GM18498 (cell line): ENCODE measurements at regions not wholly inside any gene's neighbourhood (a gene's known extent, or its start where the extent isn't known, plus 50 kb on each side); places are given as distances from the start of the nearest gene placed in this dataset.
"Not testable (repeated sequence)": the region's sequence is repeated elsewhere in the genome, so short reads cannot be mapped to it uniquely, and the experiment has no call there.

ENCODE experiments used
- ATAC-seq: cut with Tn5 transposase; IDR thresholded peaks from one replicate; pipeline ENCODE4 v1.9.1; 2021; ENCODE audit warnings: mild to moderate bottlenecking, moderate library complexity; ENCODE audit not compliant: unreplicated experiment

DNA sequence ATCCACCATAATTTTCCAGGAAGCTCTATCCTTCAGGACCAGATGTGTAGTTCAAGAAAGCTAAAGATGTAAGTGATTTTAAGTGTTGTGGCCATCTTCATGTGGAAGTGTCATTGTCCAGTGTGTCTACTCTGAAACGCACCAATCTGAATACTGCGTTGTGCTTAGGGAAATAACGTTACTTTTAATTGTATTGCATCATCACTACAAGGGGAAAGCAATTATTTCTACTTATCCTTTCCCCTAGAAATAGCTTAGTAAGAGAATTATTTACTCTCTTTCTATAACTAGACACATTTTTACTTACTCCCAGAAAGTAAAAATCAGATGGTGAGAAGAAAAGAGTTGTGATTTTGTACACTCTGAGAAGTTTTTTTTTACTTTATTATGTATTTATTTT, 102.4 kb upstream of the DLGAP1 start:
- no peak for ATAC-seq

GRCh38 chr18:4551001-4551360, 95.9 kb upstream of the DLGAP1 start:
- no peak for ATAC-seq

DNA sequence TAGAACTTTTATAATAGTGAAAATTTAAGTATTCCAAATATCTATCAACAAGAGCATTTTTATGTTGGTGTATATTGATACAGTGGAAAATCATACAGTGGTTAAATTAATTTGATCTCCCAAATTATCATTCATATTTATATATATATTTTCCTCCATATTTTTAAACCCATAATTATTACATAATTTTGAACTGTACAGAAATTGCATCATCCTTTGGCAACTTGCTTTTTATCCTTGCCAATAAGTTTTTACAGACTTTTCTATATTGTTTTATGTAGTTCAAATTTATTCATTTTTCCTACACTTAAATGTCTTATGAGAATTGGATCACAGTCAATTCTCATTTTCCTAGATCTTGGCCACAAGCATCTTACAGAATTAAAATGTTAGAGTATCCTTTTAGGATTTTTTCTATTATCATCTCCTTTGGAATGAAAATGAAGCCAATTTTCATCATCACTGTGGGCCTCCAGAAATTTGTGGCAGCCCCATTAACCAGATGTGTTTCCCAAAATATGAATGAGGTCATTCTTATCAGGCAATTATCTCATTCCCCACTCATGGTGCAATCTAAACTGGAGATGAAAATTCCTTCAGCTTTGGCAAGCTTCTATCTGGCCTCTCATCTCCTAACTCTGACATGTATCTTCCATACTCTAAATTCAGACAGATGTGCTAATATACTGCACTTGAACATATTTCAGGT, 94.2 kb upstream of the DLGAP1 start:
- ATAC-seq = no peak

DNA sequence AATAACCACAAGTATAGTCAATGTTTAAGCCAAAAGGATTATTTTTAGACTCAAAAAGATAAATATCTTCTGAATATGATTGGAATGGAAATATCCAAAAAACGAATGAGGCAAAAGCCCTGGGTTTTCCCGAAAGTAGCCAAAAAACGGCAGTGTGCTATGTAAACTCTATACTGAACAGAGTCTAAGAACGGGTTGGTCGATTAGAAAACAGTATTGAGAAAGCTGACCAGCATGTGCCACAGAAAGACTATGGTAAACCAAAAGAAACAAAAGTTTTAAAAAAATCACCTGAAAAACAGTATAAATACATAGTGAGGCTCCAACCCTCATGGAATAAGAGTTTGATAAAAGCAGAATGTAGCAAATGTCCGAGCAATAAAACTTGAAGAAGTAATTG, 92.0 kb upstream of the DLGAP1 start:
- no peak for ATAC-seq

- ATAC-seq = no peak
These were observed 89.0 kb upstream of the DLGAP1 start for GRCh38 chr18:4544142-4544541.

GRCh38 chr18:4543711-4544110, 88.6 kb upstream of the DLGAP1 start:
- ATAC-seq = no peak

DNA sequence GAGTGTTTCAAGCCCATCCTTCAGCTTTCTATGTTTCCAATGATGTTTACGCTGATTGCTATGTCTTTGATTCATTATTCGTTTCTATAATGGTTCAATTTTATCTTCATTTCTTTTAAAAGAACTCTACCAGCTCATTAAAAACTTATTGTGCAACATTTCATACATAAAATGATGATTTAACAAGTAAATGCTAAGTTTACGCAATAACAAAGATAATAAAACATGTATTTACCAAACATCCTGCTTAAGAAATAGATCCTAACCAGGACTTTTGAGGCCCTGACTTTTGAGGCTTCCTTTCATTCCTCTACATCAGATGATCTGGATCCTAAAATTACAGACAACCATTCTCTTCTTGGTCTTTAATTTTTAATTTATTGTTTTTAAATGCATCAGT, 86.5 kb upstream of the DLGAP1 start:
- ATAC-seq = no peak

DNA sequence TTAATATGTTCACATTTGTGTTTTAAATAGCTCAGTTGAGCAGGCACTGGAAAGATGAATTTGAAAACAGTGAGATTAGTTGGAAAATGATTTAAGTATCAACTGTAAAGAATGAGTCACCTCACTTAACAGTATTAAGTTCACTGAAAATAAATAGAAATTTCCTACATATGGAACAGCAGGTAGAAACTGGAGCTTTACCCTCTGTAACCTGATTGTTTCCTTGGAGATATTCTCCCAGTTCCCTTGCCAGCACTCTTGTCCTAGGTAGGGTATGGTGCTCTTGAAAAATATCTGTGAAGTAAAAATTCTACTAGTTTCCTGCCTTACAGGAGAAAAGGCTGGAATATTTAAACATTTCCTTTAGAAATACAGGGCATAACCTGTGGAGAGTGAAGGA, 81.3 kb upstream of the DLGAP1 start:
- no peak for ATAC-seq

DNA sequence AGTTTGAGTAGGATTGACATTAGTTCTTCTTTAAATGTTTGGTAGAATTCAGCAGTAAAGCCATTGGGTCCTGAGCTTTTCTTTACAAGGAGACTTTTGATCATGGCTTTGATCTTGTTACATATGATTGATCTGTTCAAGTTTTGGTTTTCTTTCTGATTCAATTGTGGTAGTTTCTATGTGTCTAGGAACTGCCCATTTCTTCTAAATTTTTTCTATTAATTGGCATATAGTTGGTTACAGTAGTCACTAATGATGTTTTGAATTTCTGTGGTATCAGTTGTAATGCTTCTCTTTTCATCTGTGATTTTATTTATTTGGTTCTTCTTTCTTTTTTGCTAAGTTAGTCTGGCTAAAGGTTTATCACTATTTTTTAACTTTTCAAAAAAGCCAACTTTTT, 73.3 kb upstream of the DLGAP1 start:
- no peak for ATAC-seq

- not testable (repeated sequence) for ATAC-seq
These were observed 72.7 kb upstream of the DLGAP1 start for GRCh38 chr18:4527826-4528225.

GRCh38 chr18:4524096-4524495, 69.0 kb upstream of the DLGAP1 start:
- no peak for ATAC-seq

GRCh38 chr18:4511166-4511565, 56.1 kb upstream of the DLGAP1 start:
- no peak for ATAC-seq

- no peak for ATAC-seq
These were observed 55.6 kb upstream of the DLGAP1 start for GRCh38 chr18:4510711-4511110.

DNA sequence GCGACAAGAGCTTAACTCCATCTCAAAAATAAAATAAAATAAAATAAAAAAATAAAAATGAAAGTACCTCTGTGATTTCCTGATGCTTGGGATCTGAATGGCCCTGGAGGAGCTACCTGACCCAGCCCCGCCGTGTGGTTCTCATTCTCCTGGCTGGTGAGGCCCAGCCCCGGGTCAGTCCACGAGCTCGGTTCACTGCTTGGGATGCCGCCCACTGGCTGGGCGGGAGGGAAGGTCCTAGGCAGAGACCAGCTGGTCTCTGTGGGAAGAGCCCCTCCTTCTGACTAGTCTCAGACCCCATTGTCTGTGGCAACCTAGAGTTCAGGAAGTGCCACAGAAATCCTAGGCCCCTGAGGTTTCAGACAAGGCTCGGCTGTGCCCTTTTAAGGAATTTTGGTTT, 55.1 kb upstream of the DLGAP1 start:
- no peak for ATAC-seq
